ENCODE measurements at regions not wholly inside any gene's neighbourhood (a gene's known extent, or its start where the extent isn't known, plus 50 kb on each side); places are given as distances from the start of the nearest gene placed in this dataset.

DNA sequence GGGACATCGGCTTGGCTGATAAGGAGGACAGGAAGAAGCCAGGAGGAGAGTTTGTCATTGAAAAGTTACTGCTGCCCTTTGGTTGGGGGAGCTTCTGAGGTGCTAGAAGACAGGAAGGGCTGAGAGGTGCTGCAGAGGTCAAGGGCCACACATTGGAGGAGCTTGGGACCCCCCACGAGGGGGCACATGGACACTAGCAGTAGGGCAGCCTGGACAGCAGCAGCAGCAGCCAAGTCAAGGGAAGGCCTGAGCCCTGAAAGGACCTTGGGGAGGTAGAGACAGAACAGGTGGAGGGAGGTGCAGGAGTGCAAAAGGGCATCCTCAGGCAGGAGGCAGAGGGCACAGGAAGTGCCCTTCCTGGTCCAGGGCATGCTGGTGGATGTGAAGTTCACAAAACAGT, 439.7 kb upstream of the IGFBP3 start:
- H3K4me1 ChIP-seq (replicated peaks in 1 of 4; ENCODE audit: control insufficient read depth in 3 of 4, insufficient read depth in 4 of 4, low read length in 3 of 4): peaks cover 0 to 4% (median 0%) of the 10 kb centered on the region in 4 experiments; a peak in 2 of 7 replicates
- no peak overlapping the region; the same call in 1 of the 2 replicates for H3K18ac ChIP-seq (ENCODE audit: extremely low read depth, low read length)
- H3K79me2 ChIP-seq (ENCODE audit: control insufficient read depth in 1 of 2, insufficient read depth in 2 of 2, low read length in 2 of 2): no peaks in the 10 kb centered on the region
- no peak overlapping the region; the same call in 1 of the 2 replicates for H2AFZ ChIP-seq (ENCODE audit: low read length)
- no peak overlapping the region for H4K5ac ChIP-seq (ENCODE audit: insufficient read length, low read depth, low read length)
- no peak overlapping the region for H2BK12ac ChIP-seq (ENCODE audit: low read depth, low read length)
- no peak overlapping the region for H3K27ac ChIP-seq (ENCODE audit: low read depth, low read length)
- no peaks in the 10 kb centered on the region for H3K23me2 ChIP-seq (ENCODE audit: low read depth, low read length)
- ChIA-PET CTCF (ENCODE audit: partially characterized antibody) (no interaction called here), POLR2A (ENCODE audit: partially characterized antibody) (no interaction called here)
- H3K4me3 ChIP-seq (ENCODE audit: extremely low read depth in 1 of 4, insufficient read depth in 2 of 4, low read depth in 3 of 4, low read length in 4 of 4): no peak overlapping the region
- H3K56ac ChIP-seq (replicated peaks; ENCODE audit: insufficient read length, low read depth, low read length): no peak overlapping the region
- no peak overlapping the region for H3K9ac ChIP-seq (replicated peaks in 1 of 4; ENCODE audit: extremely low read depth in 1 of 4, low read depth in 3 of 4, low read length in 3 of 4)
- no peaks in the 10 kb centered on the region for H4K20me1 ChIP-seq (replicated peaks in 1 of 2; ENCODE audit: control insufficient read depth in 1 of 2, insufficient read depth in 2 of 2, low read length in 2 of 2)
- H4K91ac ChIP-seq (replicated peaks; ENCODE audit: insufficient read length, low read length): no peak overlapping the region
- no peak overlapping the region for H2AK5ac ChIP-seq (ENCODE audit: low read depth, low read length)
- no peaks in the 10 kb centered on the region for H3K9me3 ChIP-seq (ENCODE audit: insufficient read depth in 2 of 2, low read depth in 1 of 2, low read length in 1 of 2)
- H3K27me3 ChIP-seq (replicated peaks in 1 of 4; ENCODE audit: control insufficient read depth in 3 of 4, extremely low read depth in 1 of 4, insufficient read depth in 3 of 4, low read length in 3 of 4): peaks cover 0 to 1% (median 0%) of the 10 kb centered on the region in 4 experiments; a peak in 1 of 7 replicates
- H2BK15ac ChIP-seq (ENCODE audit: low read length): no peak overlapping the region
- H3K36me3 ChIP-seq (ENCODE audit: control insufficient read depth in 2 of 4, insufficient read depth in 4 of 4, low read length in 3 of 4): no peaks in the 10 kb centered on the region
- no peak overlapping the region for H2BK20ac ChIP-seq (ENCODE audit: low read length)
- H2BK5ac ChIP-seq (ENCODE audit: low read depth, low read length): no peak overlapping the region
- FAIRE-seq: no peak
- H4K8ac ChIP-seq (ENCODE audit: extremely low read depth, insufficient read depth, low read length): no peak overlapping the region
- H3K4me2 ChIP-seq (ENCODE audit: insufficient read depth in 1 of 2, low read depth in 2 of 2, low read length in 2 of 2): no peak overlapping the region
- H3K79me1 ChIP-seq (ENCODE audit: low read depth, low read length): no peaks in the 10 kb centered on the region
- no peak overlapping the region for H3K14ac ChIP-seq (ENCODE audit: insufficient read length)
- H3K4ac ChIP-seq (replicated peaks; ENCODE audit: insufficient read length, low read depth, low read length): no peak overlapping the region
- TF ChIP-seq NANOG (IDR thresholded peaks at IDR 0.05; ENCODE audit: insufficient read depth, low read depth, low read length, poor library complexity, severe bottlenecking) (no peak), RAD21 (IDR thresholded peaks at IDR 0.05 in 1 of 2, conservative IDR thresholded peaks at IDR 0.05 in 1 of 2; ENCODE audit: low read depth in 2 of 2, low read length in 2 of 2) (peak in 1 of 2 experiments; percentile 20; a peak in 1 of 4 replicates)
- DNase-seq (ENCODE audit: low read depth in 1 of 2, low spot score in 2 of 2): no peak
- no peak overlapping the region for H2BK120ac ChIP-seq (replicated peaks; ENCODE audit: low read depth, low read length)
- WGBS, 2 experiments (ENCODE audit: extremely low coverage in 1 of 2, insufficient coverage in 1 of 2, insufficient read length in 1 of 2, insufficient replicate concordance in 2 of 2, low coverage in 1 of 2, low lambda C conversion rate in 2 of 2, missing lambda C conversion rate in 1 of 2): 84% methylated on average over 2 of the region's 2 CpGs; no CpG with 5 or more reads in 1 of the 2 experiments
- no peak overlapping the region for H3K23ac ChIP-seq (ENCODE audit: insufficient read length)

Data from H1 (cell line).